B cell (primary cell): ENCODE measurements at regions not wholly inside any gene's neighbourhood (a gene's known extent, or its start where the extent isn't known, plus 50 kb on each side); places are given as distances from the start of the nearest gene placed in this dataset.

ENCODE experiments used
- ATAC-seq: fragments of 200-7000 bp; cut with Tn5 transposase; one replicate; pipeline ENCODE4 v1.10.0; 2021; ENCODE audit warnings: low read depth, mild to moderate bottlenecking, moderate number of reproducible peaks, moderate library complexity
- CTCF ChIA-PET: fragments of 350-600 bp; sonication (Branson Sonifier 250); formaldehyde crosslinking; loops from one replicate; lab custom pipeline; 2021; ENCODE audit warnings: antibody characterized with exemption, inconsistent platforms; lab: Charles Lee
- POLR2A ChIA-PET: fragments of 350-600 bp; sonication (Branson Sonifier 250); formaldehyde crosslinking; loops from one replicate; lab custom pipeline; 2021; ENCODE audit warnings: antibody characterized with exemption; lab: Charles Lee
- DNase-seq: peaks from one replicate; pipeline ENCODE4 v3.0.0; 2013
- H2AFZ ChIP-seq: 2 replicates; pipeline ENCODE4 v1.6.1; 2012; ENCODE audit warnings: mild to moderate bottlenecking, low read depth, low read length; ENCODE audit not compliant: insufficient read depth, poor library complexity, severe bottlenecking
- H3K27ac ChIP-seq, 2 donors: 1 replicate in 1 of 2; 2 replicates in 1 of 2; pipeline ENCODE4 v1.5.1; 2012 to 2013; ENCODE audit warnings: low read length in 2 of 2, mild to moderate bottlenecking in 2 of 2, moderate library complexity in 1 of 2
- H3K27me3 ChIP-seq, 4 experiments: fragments of 200-600 bp in 1 of 4; sonication (generic) in 1 of 4; replicated peaks in 1 of 4; 1 replicate in 2 of 4; 2 replicates in 2 of 4; pipeline versions ENCODE4 v1.6.1 to v1.7.0; 2013 to 2016; ENCODE audit warnings: low read length in 3 of 4, mild to moderate bottlenecking in 2 of 4, mixed read lengths in 1 of 4, moderate library complexity in 1 of 4; ENCODE audit not compliant: insufficient read depth in 4 of 4, control insufficient read depth in 3 of 4; ENCODE audit errors: control extremely low read depth in 1 of 4
- H3K36me3 ChIP-seq, 2 experiments: replicated peaks in 1 of 2; 1 replicate in 1 of 2; 2 replicates in 1 of 2; pipeline versions ENCODE4 v1.6.1 to v1.7.1; 2013; ENCODE audit warnings: low read length in 1 of 2; ENCODE audit not compliant: insufficient read depth in 2 of 2, control insufficient read depth in 1 of 2; ENCODE audit errors: control extremely low read depth in 1 of 2, extremely low read depth in 1 of 2
- H3K4me1 ChIP-seq, 2 donors: fragments of 200-600 bp in 1 of 2; sonication (generic) in 1 of 2; 1 replicate in 1 of 2; 2 replicates in 1 of 2; pipeline versions ENCODE4 v1.5.1 to v1.6.1; 2013 to 2017; ENCODE audit warnings: low read length in 2 of 2; ENCODE audit not compliant: control insufficient read depth in 2 of 2, insufficient read depth in 2 of 2
- H3K4me2 ChIP-seq: replicated peaks from 2 replicates; pipeline ENCODE3; 2012; ENCODE audit warnings: mild to moderate bottlenecking, low read depth, low read length; ENCODE audit not compliant: poor library complexity, severe bottlenecking
- H3K4me3 ChIP-seq, 5 experiments: fragments of 200-600 bp in 1 of 5; sonication (generic) in 1 of 5; 1 replicate in 3 of 5; 2 replicates in 2 of 5; pipeline versions ENCODE4 v1.5.1 to v1.7.0; 2011 to 2016; ENCODE audit warnings: low read length in 4 of 5, mild to moderate bottlenecking in 4 of 5, low read depth in 2 of 5, control low read depth in 1 of 5, moderate library complexity in 1 of 5; ENCODE audit not compliant: insufficient read depth in 1 of 5; ENCODE audit errors: control extremely low read depth in 1 of 5, extremely low read depth in 1 of 5
- H3K79me2 ChIP-seq: fragments of 200-600 bp; sonication (generic); one replicate; pipeline ENCODE4 v1.6.0; 2016; ENCODE audit warnings: low read length; ENCODE audit not compliant: control insufficient read depth, insufficient read depth
- H3K9ac ChIP-seq: fragments of 200-600 bp; sonication (generic); 2 replicates; pipeline ENCODE4 v1.6.1; 2017; ENCODE audit warnings: mild to moderate bottlenecking, low read length, moderate library complexity
- H3K9me3 ChIP-seq, 3 donors: one replicate each; pipeline versions ENCODE4 v1.6.1 to v1.7.1; 2013; ENCODE audit warnings: low read length in 2 of 3; ENCODE audit not compliant: control insufficient read depth in 2 of 3, insufficient read depth in 1 of 3; ENCODE audit errors: control extremely low read depth in 1 of 3
- H4K20me1 ChIP-seq: 2 replicates; pipeline ENCODE4 v1.6.0; 2012; ENCODE audit warnings: mild to moderate bottlenecking, low read length; ENCODE audit not compliant: insufficient read depth, control insufficient read depth, poor library complexity, severe bottlenecking
- H3K27ac Mint-ChIP-seq: one replicate; pipeline ENCODE4 v1.8.0; 2021; ENCODE audit warnings: mixed read lengths
- H3K27me3 Mint-ChIP-seq: one replicate; pipeline ENCODE4 v1.8.0; 2021; ENCODE audit warnings: mixed read lengths
- H3K4me1 Mint-ChIP-seq: one replicate; pipeline ENCODE4 v1.8.0; 2021; ENCODE audit warnings: mixed read lengths
- H3K4me3 Mint-ChIP-seq: one replicate; pipeline ENCODE4 v1.8.0; 2021; ENCODE audit warnings: mixed read lengths
- H3K9me3 Mint-ChIP-seq: one replicate; pipeline ENCODE4 v1.8.0; 2022; ENCODE audit warnings: mixed read lengths; ENCODE audit not compliant: insufficient read depth
- EZH2 ChIP-seq: IDR thresholded peaks from 2 replicates; pipeline ENCODE4 v1.6.1; 2012; ENCODE audit warnings: borderline replicate concordance, low read depth, mild to moderate bottlenecking, moderate library complexity, low read length; ENCODE audit not compliant: insufficient read depth, poor library complexity, severe bottlenecking
- WGBS: methylation state at CpG from one replicate; pipeline ENCODE4 v1.1.5; 2013; ENCODE audit warnings: missing lambda C conversion rate; ENCODE audit not compliant: insufficient coverage; 5-methylcytosine and 5-hydroxymethylcytosine counted together
- intact Hi-C: fragments of 100-400 bp; cut with micrococcal nuclease; formaldehyde crosslinking; loops from one replicate; pipeline ENCODE4 v1.10.0; 2022
- TF ChIP-seq, protein P1 (sequence below): fragments of 200-600 bp; IDR thresholded peaks from one replicate; pipeline ENCODE4 v1.8.0; 2022; ENCODE audit warnings: antibody characterized with exemption, mild to moderate bottlenecking

DNA sequence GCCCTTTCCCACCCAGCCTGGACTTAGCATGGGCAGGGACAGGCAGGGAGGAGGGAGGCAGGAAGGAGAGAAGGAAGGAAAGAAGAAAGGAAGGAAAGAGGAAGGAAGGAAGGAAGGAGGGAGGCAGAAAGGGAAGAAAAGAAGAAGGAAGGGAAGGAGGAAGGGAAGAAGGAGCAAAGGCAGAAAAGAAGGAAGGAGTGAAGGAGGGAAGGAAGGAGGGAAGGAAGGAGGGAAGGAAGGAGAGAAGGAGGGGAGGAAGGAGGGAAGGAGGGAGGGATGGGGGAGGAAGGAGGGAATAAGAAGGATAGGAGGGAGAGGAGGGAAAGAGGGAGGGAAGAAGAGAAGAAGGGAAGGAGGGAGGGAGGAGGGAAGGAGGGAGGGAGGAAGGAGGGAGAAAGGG lies 110.4 kb downstream of the SALL1 start:
- Histone ChIP-seq H3K79me2 (no peaks in the 10 kb centered on the region), H3K9ac (no peak overlapping the region), H3K9me3 (peaks cover 0 to 4% (median 0%) of the 10 kb centered on the region in 3 donors), H3K4me3 (no peak overlapping the region), H3K36me3 (no peaks in the 10 kb centered on the region), H3K27me3 (no peaks in the 10 kb centered on the region), H2AFZ (no peak overlapping the region), H4K20me1 (no peaks in the 10 kb centered on the region), H3K4me2 (no peak overlapping the region), H3K27ac (no peak overlapping the region), H3K4me1 (no peaks in the 10 kb centered on the region)
- DNase-seq: no peak
- no peak for TF ChIP-seq EZH2
- TF ChIP-seq, protein P1, sequence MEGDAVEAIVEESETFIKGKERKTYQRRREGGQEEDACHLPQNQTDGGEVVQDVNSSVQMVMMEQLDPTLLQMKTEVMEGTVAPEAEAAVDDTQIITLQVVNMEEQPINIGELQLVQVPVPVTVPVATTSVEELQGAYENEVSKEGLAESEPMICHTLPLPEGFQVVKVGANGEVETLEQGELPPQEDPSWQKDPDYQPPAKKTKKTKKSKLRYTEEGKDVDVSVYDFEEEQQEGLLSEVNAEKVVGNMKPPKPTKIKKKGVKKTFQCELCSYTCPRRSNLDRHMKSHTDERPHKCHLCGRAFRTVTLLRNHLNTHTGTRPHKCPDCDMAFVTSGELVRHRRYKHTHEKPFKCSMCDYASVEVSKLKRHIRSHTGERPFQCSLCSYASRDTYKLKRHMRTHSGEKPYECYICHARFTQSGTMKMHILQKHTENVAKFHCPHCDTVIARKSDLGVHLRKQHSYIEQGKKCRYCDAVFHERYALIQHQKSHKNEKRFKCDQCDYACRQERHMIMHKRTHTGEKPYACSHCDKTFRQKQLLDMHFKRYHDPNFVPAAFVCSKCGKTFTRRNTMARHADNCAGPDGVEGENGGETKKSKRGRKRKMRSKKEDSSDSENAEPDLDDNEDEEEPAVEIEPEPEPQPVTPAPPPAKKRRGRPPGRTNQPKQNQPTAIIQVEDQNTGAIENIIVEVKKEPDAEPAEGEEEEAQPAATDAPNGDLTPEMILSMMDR: no peak
- Mint-ChIP-seq H3K4me1 (no peaks in the 10 kb centered on the region), H3K27me3 (peaks cover 13% of the 10 kb centered on the region), H3K27ac (no peak overlapping the region), H3K4me3 (no peak overlapping the region), H3K9me3 (no peaks in the 10 kb centered on the region)
- ATAC-seq: no peak
- ChIA-PET CTCF (no interaction called here), POLR2A (no interaction called here)
- intact Hi-C loops: no loop called here

DNA sequence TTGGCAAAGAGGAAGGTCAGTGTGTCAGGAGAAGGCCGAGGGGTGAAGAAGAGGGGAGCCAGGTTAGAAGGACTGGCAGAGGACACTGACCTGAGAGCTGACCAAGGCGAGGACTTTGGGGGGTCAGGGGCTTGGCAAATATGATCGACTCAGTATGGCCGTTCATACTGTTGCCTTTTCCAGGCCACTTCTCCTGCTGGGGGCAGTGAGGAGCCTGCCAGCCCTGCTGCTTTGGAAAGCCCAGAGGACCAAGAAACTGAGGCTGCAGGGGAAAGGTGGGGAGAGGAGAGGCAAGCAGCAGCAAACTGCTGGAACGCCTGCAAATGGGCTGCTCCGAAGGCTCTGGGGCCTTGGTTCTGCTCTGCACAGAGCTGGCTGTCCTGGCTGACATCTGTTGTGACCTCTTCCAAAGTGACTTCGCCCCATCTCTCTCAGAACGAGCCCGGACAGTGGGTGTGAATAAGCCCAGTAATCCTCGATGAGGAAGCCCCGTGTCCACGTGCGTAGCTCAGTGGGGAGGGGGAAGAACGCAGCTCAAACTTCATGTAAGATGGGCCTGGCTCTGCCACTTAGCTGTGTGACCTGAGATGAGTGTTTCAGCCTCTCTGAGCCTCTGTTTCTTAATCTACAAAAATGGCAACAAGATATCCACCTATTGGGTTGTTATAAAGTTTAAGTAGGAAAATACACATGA lies 111.3 kb downstream of the SALL1 start:
- Mint-ChIP-seq H3K4me3 (no peak overlapping the region), H3K27ac (no peak overlapping the region), H3K4me1 (no peaks in the 10 kb centered on the region), H3K9me3 (no peaks in the 10 kb centered on the region), H3K27me3 (peaks cover 13% of the 10 kb centered on the region)
- CTCF ChIA-PET: no interaction called here
- H3K27me3 ChIP-seq: no peaks in the 10 kb centered on the region
- H3K27ac ChIP-seq: no peak overlapping the region
- no peak overlapping the region for H2AFZ ChIP-seq
- no peak overlapping the region for H3K4me3 ChIP-seq
- H3K4me2 ChIP-seq: no peak overlapping the region
- 70% methylated on average over 8 of the region's 14 CpGs for WGBS
- no peak overlapping the region for H3K9ac ChIP-seq
- intact Hi-C loops: no loop called here
- no peaks in the 10 kb centered on the region for H3K79me2 ChIP-seq
- no peak for ATAC-seq
- DNase-seq: no peak
- POLR2A ChIA-PET: no interaction called here
- H3K36me3 ChIP-seq: no peaks in the 10 kb centered on the region
- no peaks in the 10 kb centered on the region for H3K4me1 ChIP-seq
- H3K9me3 ChIP-seq: peaks cover 0 to 4% (median 0%) of the 10 kb centered on the region in 3 donors
- TF ChIP-seq EZH2: no peak
- TF ChIP-seq, protein P1: no peak
- no peaks in the 10 kb centered on the region for H4K20me1 ChIP-seq
